ENCODE measurements at regions not wholly inside any gene's neighbourhood (a gene's known extent, or its start where the extent isn't known, plus 50 kb on each side); places are given as distances from the start of the nearest gene placed in this dataset.

DNA sequence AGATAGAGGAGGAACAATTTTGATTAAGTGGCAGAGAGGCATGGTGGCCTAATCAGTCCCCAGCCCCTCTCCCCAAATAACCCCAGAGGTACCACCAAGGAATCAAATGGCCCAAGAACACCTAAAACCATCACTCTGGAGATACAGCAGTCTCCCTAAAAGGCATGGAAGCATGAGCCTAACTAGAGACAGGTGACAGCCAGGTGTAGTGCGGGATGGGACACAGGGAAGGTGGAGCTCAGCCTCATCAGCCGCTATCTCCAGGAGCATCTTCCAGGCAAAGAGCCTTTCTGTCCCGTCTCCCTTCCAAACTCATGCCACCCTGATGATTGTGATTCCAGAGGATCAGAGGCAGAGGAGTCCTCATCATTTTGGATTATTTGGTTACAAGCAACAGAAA is 144.7 kb downstream of the COPS8 start:
- no peak for DNase-seq
- Histone ChIP-seq H3K27ac (no peak overlapping the region), H3K27me3 (ENCODE audit: insufficient read depth, low read depth, severe bottlenecking) (peaks cover 20% of the 10 kb centered on the region), H3K9me3 (ENCODE audit: severe bottlenecking) (no peaks in the 10 kb centered on the region), H3K36me3 (no peaks in the 10 kb centered on the region), H3K4me3 (ENCODE audit: low read depth, low read length) (no peak overlapping the region)
- TF ChIP-seq, protein P1, sequence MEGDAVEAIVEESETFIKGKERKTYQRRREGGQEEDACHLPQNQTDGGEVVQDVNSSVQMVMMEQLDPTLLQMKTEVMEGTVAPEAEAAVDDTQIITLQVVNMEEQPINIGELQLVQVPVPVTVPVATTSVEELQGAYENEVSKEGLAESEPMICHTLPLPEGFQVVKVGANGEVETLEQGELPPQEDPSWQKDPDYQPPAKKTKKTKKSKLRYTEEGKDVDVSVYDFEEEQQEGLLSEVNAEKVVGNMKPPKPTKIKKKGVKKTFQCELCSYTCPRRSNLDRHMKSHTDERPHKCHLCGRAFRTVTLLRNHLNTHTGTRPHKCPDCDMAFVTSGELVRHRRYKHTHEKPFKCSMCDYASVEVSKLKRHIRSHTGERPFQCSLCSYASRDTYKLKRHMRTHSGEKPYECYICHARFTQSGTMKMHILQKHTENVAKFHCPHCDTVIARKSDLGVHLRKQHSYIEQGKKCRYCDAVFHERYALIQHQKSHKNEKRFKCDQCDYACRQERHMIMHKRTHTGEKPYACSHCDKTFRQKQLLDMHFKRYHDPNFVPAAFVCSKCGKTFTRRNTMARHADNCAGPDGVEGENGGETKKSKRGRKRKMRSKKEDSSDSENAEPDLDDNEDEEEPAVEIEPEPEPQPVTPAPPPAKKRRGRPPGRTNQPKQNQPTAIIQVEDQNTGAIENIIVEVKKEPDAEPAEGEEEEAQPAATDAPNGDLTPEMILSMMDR (IDR thresholded peaks at IDR 0.05; ENCODE audit: low read depth, low read length), result no peak

DNA sequence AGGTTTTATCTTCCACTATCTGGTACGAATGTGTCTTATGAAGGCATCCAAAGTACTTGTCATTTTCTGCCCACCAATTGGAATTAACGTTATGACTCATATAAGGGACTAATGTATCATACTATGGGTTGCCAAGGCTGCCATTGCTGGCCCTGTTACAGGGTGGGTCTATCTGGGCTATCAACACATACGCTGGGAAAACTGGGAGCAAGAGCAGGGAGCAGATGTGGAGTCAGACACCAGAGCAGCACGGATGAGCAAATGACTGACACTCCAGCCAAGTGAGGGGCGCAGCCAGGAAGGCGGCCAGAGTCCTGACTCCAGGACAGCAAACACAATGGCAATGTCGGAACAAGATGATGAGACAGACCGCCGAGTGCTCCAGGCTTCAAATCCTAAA is 145.9 kb downstream of the COPS8 start:
- Histone ChIP-seq H3K27me3 (ENCODE audit: insufficient read depth, low read depth, severe bottlenecking) (peaks cover 24% of the 10 kb centered on the region), H3K9me3 (ENCODE audit: severe bottlenecking) (no peaks in the 10 kb centered on the region), H3K4me3 (ENCODE audit: low read depth, low read length) (no peak overlapping the region), H3K27ac (no peak overlapping the region), H3K36me3 (no peaks in the 10 kb centered on the region)
- no peak for DNase-seq
- TF ChIP-seq, protein P1 (IDR thresholded peaks at IDR 0.05; ENCODE audit: low read depth, low read length), result no peak

DNA sequence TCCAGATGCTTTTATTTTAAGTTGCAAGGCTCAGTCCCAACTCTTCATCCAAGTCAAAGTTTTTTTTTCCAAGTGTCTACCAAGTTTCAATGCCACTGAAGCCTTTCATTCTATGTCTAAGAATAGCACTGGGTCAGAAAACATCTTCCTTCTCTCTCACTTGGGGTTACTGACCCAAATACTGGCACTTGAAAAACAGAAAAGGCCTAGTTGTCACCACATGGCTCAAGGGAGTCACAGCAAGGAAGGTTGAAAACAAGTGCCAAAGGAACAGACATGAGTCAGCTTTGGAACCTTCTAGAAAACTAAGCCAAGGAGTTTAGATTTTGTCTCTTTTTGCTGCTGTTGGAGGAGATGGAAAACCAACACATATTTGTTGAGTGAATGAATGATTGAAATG is 146.5 kb downstream of the COPS8 start:
- Histone ChIP-seq H3K36me3 (no peaks in the 10 kb centered on the region), H3K27me3 (ENCODE audit: insufficient read depth, low read depth, severe bottlenecking) (peaks cover 24% of the 10 kb centered on the region), H3K27ac (no peak overlapping the region), H3K4me3 (ENCODE audit: low read depth, low read length) (no peak overlapping the region), H3K9me3 (ENCODE audit: severe bottlenecking) (no peaks in the 10 kb centered on the region)
- DNase-seq, result no peak
- TF ChIP-seq, protein P1 (IDR thresholded peaks at IDR 0.05; ENCODE audit: low read depth, low read length), result no peak

DNA sequence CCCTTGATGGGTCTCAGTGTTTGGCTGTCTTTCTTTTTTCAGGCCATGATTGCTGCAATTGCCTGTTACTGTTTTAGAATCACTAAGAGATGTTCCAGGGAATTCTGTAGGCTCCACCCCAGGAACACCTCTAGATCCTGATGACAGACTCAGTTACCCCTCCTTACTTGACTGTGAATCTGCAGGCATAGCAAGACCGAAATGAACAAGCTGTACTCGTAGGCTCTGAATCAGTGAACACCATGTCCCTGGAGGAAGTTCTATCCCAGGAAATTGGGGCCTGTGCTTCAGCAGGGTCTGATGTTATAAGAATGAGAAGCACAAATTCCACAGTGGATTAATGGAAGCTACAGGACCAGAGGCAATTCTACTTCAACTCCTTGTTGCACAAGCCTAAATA is 148.6 kb downstream of the COPS8 start:
- H3K27me3 ChIP-seq (ENCODE audit: insufficient read depth, low read depth, severe bottlenecking), result peaks cover 24% of the 10 kb centered on the region
- TF ChIP-seq, protein P1 (IDR thresholded peaks at IDR 0.05; ENCODE audit: low read depth, low read length), result no peak

DNA sequence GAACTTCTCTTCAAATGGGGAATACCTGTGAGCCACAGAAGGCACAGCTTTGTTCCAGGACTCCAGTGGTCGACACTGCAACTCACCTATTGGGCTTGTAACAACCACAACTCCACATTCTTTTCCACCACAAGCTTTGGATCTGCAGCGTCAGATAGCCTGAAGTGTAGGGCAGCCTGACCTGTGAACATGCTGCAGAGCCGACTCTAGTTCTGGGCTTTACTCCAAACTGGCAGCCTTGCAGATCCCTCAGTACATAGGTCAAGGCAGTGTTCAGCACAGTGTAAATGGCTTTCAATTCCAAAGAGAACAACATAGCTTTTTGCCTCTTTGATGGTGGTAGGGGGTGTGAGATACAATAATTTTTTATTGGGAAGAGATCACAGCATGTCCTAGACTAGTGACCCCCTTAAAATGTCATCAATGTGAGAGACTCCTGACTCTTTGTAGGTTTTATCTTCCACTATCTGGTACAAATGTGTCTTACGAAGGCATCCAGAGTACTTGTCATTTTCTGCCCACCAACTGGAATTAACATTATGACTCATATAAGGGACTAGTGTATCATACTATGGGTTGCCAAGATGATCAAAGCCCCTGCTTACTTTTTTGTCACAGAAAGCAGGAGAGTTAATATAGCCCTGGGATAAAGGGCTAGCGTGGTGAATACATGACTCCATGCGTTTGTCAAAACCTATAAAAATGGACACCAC is 149.8 kb downstream of the COPS8 start:
- TF ChIP-seq, protein P1 (IDR thresholded peaks at IDR 0.05; ENCODE audit: low read depth, low read length), result no peak
- H3K36me3 ChIP-seq, result no peaks in the 10 kb centered on the region

More for the DNA sequence above, 148.6 kb downstream of the COPS8 start:
- Histone ChIP-seq H3K36me3 (no peaks in the 10 kb centered on the region), H3K4me3 (ENCODE audit: low read depth, low read length) (no peak overlapping the region), H3K9me3 (ENCODE audit: severe bottlenecking) (no peaks in the 10 kb centered on the region), H3K27ac (no peak overlapping the region)
- DNase-seq, result no peak

DNA sequence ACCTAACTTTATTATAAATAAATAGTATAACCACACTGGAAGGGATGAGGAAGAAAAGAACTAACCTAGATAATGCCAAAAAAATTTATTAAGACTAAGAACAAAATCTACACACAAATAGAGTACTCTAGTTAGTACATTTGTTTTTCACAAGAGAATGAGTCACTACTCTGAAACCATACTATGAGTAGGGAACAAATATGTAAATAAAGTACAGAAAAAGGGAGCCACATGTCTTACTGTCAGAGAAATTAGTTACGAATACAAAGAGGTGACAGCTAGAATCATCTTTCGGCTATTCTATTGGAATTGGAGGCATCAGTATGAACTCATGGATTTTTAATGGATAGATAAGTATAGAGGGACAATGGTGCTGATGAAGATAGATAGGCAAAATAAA is 150.5 kb downstream of the COPS8 start:
- Histone ChIP-seq H3K27me3 (ENCODE audit: insufficient read depth, low read depth, severe bottlenecking) (peaks cover 21% of the 10 kb centered on the region), H3K9me3 (ENCODE audit: severe bottlenecking) (peaks cover 9% of the 10 kb centered on the region), H3K4me3 (ENCODE audit: low read depth, low read length) (no peak overlapping the region), H3K36me3 (no peaks in the 10 kb centered on the region), H3K27ac (no peak overlapping the region)
- TF ChIP-seq, protein P1 (IDR thresholded peaks at IDR 0.05; ENCODE audit: low read depth, low read length), result no peak
- no peak for DNase-seq

More for the DNA sequence above, 149.8 kb downstream of the COPS8 start:
- DNase-seq, result no peak
- H3K27me3 ChIP-seq (ENCODE audit: insufficient read depth, low read depth, severe bottlenecking), result peaks cover 24% of the 10 kb centered on the region
- H3K27ac ChIP-seq, result no peak overlapping the region
- H3K4me3 ChIP-seq (ENCODE audit: low read depth, low read length), result no peak overlapping the region
- H3K9me3 ChIP-seq (ENCODE audit: severe bottlenecking), result peaks cover 3% of the 10 kb centered on the region
